Retinal pigment epithelial cell (primary cell): ENCODE measurements at regions not wholly inside any gene's neighbourhood (a gene's known extent, or its start where the extent isn't known, plus 50 kb on each side); places are given as distances from the start of the nearest gene placed in this dataset.

Source experiments
- DNase-seq: peaks from one replicate; pipeline ENCODE4 v3.0.0-alpha.2; 2010; ENCODE audit warnings: low read depth
- H3K4me3 ChIP-seq: 2 replicates; pipeline ENCODE4 v1.5.1; 2011; ENCODE audit warnings: mild to moderate bottlenecking, low read length, control low read depth, moderate library complexity
- CTCF ChIP-seq: conservative IDR thresholded peaks from 2 replicates; pipeline ENCODE4 v1.5.1; 2011; ENCODE audit warnings: low read depth, low read length, control low read depth, inconsistent platforms

GRCh38 chr2:238635647-238636051 lies 208.9 kb downstream of the ASB1 start:
- DNase-seq: no peak
- no peak overlapping the region for H3K4me3 ChIP-seq
- TF ChIP-seq CTCF: no peak

GRCh38 chr2:238636269-238637073 lies 209.7 kb downstream of the ASB1 start:
- no peak for DNase-seq
- no peak overlapping the region for H3K4me3 ChIP-seq
- TF ChIP-seq CTCF: no peak

- TF ChIP-seq CTCF: no peak
- no peak for DNase-seq
- no peak overlapping the region for H3K4me3 ChIP-seq
These were observed 209.5 kb upstream of the TWIST2 start for GRCh38 chr2:238638100-238638981.

GRCh38 chr2:238638982-238639628 lies 208.8 kb upstream of the TWIST2 start:
- no peak for DNase-seq
- H3K4me3 ChIP-seq: no peak overlapping the region
- no peak for TF ChIP-seq CTCF

GRCh38 chr2:238640486-238640885 lies 207.4 kb upstream of the TWIST2 start:
- no peak for DNase-seq
- no peak for TF ChIP-seq CTCF
- H3K4me3 ChIP-seq: no peak overlapping the region

- H3K4me3 ChIP-seq: no peak overlapping the region
- no peak for DNase-seq
- TF ChIP-seq CTCF: no peak
These were observed 204.9 kb upstream of the TWIST2 start for GRCh38 chr2:238642973-238643372.
